HepG2 (cell line): ENCODE measurements at regions not wholly inside any gene's neighbourhood (a gene's known extent, or its start where the extent isn't known, plus 50 kb on each side); places are given as distances from the start of the nearest gene placed in this dataset.
A peak's percentile ranks its signal among the peaks of the same experiment; 100 is the strongest.

ENCODE experiments used
- AGO1 ChIP-seq: fragments of 200-400 bp; formaldehyde crosslinking; IDR thresholded peaks from 2 replicates; pipeline ENCODE4 v1.6.1; 2017; ENCODE audit warnings: mild to moderate bottlenecking, low read depth, low read length, moderate library complexity; ENCODE audit not compliant: poor library complexity, severe bottlenecking
- ATF7 ChIP-seq, 2 experiments: fragments of 450-650 bp in 1 of 2; sonication (generic) in 1 of 2; formaldehyde crosslinking in 1 of 2; IDR thresholded peaks; 2 replicates each; pipeline versions ENCODE4 v1.4.0 to v1.6.1; 2016 to 2020; ENCODE audit warnings: antibody characterized with exemption in 1 of 2, mild to moderate bottlenecking in 1 of 2, missing genetic modification reagents in 1 of 2
- FOXO1 ChIP-seq: sonication (generic); formaldehyde crosslinking; IDR thresholded peaks from 2 replicates; pipeline ENCODE4 v1.4.0; 2020; ENCODE audit warnings: missing genetic modification reagents
- IKZF1 ChIP-seq: fragments of 450-650 bp; IDR thresholded peaks from 2 replicates; pipeline ENCODE4 v1.7.1; 2016
- JUN ChIP-seq: sonication (generic); formaldehyde crosslinking; IDR thresholded peaks from 2 replicates; pipeline ENCODE4 v1.4.0; 2020; ENCODE audit warnings: mild to moderate bottlenecking, missing genetic modification reagents
- POGZ ChIP-seq: sonication (generic); formaldehyde crosslinking; IDR thresholded peaks from 2 replicates; pipeline ENCODE4 v1.4.0; 2020; ENCODE audit warnings: mild to moderate bottlenecking, missing genetic modification reagents
- ZBTB2 ChIP-seq: sonication (generic); formaldehyde crosslinking; IDR thresholded peaks from 2 replicates; pipeline ENCODE4 v1.8.0; 2022; ENCODE audit warnings: low read depth, missing genetic modification reagents
- ZBTB33 ChIP-seq: sonication (generic); formaldehyde crosslinking; IDR thresholded peaks from 2 replicates; pipeline ENCODE4 v1.4.0; 2020; ENCODE audit warnings: missing genetic modification reagents
- ZBTB40 ChIP-seq, 2 experiments: fragments of 450-650 bp in 1 of 2; sonication (generic) in 1 of 2; formaldehyde crosslinking in 1 of 2; IDR thresholded peaks; 2 replicates each; pipeline versions ENCODE4 v1.6.1 to v1.8.0; 2016 to 2022; ENCODE audit warnings: antibody characterized with exemption in 1 of 2, mild to moderate bottlenecking in 1 of 2, missing genetic modification reagents in 1 of 2
- ZKSCAN8 ChIP-seq: IDR thresholded peaks from 2 replicates; pipeline ENCODE4 v1.6.1; 2016; ENCODE audit warnings: borderline replicate concordance, missing genetic modification reagents, missing compliant biosample characterization
- ZNF205 ChIP-seq: IDR thresholded peaks from 2 replicates; pipeline ENCODE4 v1.6.1; 2018; ENCODE audit warnings: missing biosample characterization, missing genetic modification reagents
- ZNF317 ChIP-seq: sonication (generic); formaldehyde crosslinking; IDR thresholded peaks from 2 replicates; pipeline ENCODE4 v1.5.0; 2020; ENCODE audit warnings: mild to moderate bottlenecking, missing genetic modification reagents
- ZNF563 ChIP-seq: sonication (generic); formaldehyde crosslinking; IDR thresholded peaks from 2 replicates; pipeline ENCODE4 v1.8.0; 2022; ENCODE audit warnings: mild to moderate bottlenecking, moderate library complexity, missing genetic modification reagents
- ZNF577 ChIP-seq: sonication (generic); formaldehyde crosslinking; IDR thresholded peaks from 2 replicates; pipeline ENCODE4 v1.4.0; 2020; ENCODE audit warnings: mild to moderate bottlenecking, low read depth, missing genetic modification reagents, borderline replicate concordance
- ZNF780A ChIP-seq: sonication (generic); formaldehyde crosslinking; IDR thresholded peaks from 2 replicates; pipeline ENCODE4 v1.8.0; 2022; ENCODE audit warnings: mild to moderate bottlenecking, missing genetic modification reagents, moderate library complexity
- ZSCAN12 ChIP-seq: sonication (generic); formaldehyde crosslinking; IDR thresholded peaks from 2 replicates; pipeline ENCODE4 v1.9.0; 2021; ENCODE audit warnings: mild to moderate bottlenecking, missing genetic modification reagents

- TF ChIP-seq ZBTB40 (IDR thresholded peaks at IDR 0.05) (no peak), ZBTB40 (CRISPR knock-in tag; IDR thresholded peaks at IDR 0.05) (no peak; the same call in 1 of the 2 replicates), ZBTB2 (no peak), ZBTB33 (peak; percentile 48; the same call in 1 of the 2 replicates), ZSCAN12 (CRISPR knock-in tag) (no peak), ZNF577 (CRISPR knock-in tag) (no peak), AGO1 (no peak), IKZF1 (no peak), ZNF205 (peak; percentile 67; the same call in 1 of the 2 replicates), ZNF780A (no peak), ZKSCAN8 (CRISPR knock-in tag) (peak; percentile 77; the same call in 1 of the 2 replicates), ZNF317 (CRISPR knock-in tag) (peak; percentile 23; the same call in 1 of the 2 replicates), ZNF563 (CRISPR knock-in tag) (no peak), JUN (CRISPR knock-in tag) (peak; percentile 91), FOXO1 (CRISPR knock-in tag) (peak; percentile 91), POGZ (CRISPR knock-in tag) (peak; percentile 49; the same call in 1 of the 2 replicates), ATF7 (IDR thresholded peaks at IDR 0.05) (no peak), ATF7 (CRISPR knock-in tag; IDR thresholded peaks at IDR 0.05) (no peak)
Observed at GRCh38 chr2:234694244-234695013, 197.5 kb upstream of the ARL4C start (continued).
